ENCODE measurements at regions not wholly inside any gene's neighbourhood (a gene's known extent, or its start where the extent isn't known, plus 50 kb on each side); places are given as distances from the start of the nearest gene placed in this dataset.

- Histone ChIP-seq H3K4me2 (ENCODE audit: extremely low read depth, insufficient read depth, low read length) (no peak overlapping the region), H3K4me1 (ENCODE audit: control insufficient read depth, extremely low read depth, insufficient read depth, low read length) (no peaks in the 10 kb centered on the region), H3K79me2 (ENCODE audit: control insufficient read depth, insufficient read depth, low read length) (no peaks in the 10 kb centered on the region), H3K4me3 (replicated peaks in 1 of 4; ENCODE audit: control extremely low read depth in 1 of 4, insufficient read depth in 1 of 4, low read depth in 3 of 4, low read length in 4 of 4) (no peak overlapping the region), H3K9ac (ENCODE audit: insufficient read depth, low read length) (no peak overlapping the region), H3K9me3 (ENCODE audit: control insufficient read depth, insufficient read depth, low read depth, low read length) (no peaks in the 10 kb centered on the region), H3K27ac (ENCODE audit: insufficient read depth, low read length) (no peak overlapping the region), H2AFZ (ENCODE audit: low read length) (no peak overlapping the region), H3K36me3 (ENCODE audit: control insufficient read depth, insufficient read depth, low read length) (no peaks in the 10 kb centered on the region), H3K27me3 (ENCODE audit: control insufficient read depth, insufficient read depth, low read length) (no peaks in the 10 kb centered on the region), H4K20me1 (ENCODE audit: control insufficient read depth, extremely low read depth, insufficient read depth, low read length) (no peaks in the 10 kb centered on the region)
- DNase-seq (ENCODE audit: low read depth in 2 of 2): no peak
- TF ChIP-seq EZH2 (IDR thresholded peaks at IDR 0.05; ENCODE audit: low read length, missing control alignments) (no peak), CTCF (conservative IDR thresholded peaks at IDR 0.05 in 1 of 2, IDR thresholded peaks at IDR 0.05 in 1 of 2; ENCODE audit: low read depth in 1 of 2, low read length in 2 of 2) (no peak)
These were observed 233.4 kb upstream of the SMIM21 start for GRCh38 chr18:75660932-75661331.

- no peaks in the 10 kb centered on the region for H3K79me2 ChIP-seq (ENCODE audit: control insufficient read depth, insufficient read depth, low read length)
- no peak overlapping the region for H3K4me2 ChIP-seq (ENCODE audit: extremely low read depth, insufficient read depth, low read length)
- H3K27me3 ChIP-seq (ENCODE audit: control insufficient read depth, insufficient read depth, low read length): no peaks in the 10 kb centered on the region
- no peak overlapping the region for H2AFZ ChIP-seq (ENCODE audit: low read length)
- H3K36me3 ChIP-seq (ENCODE audit: control insufficient read depth, insufficient read depth, low read length): no peaks in the 10 kb centered on the region
- no peak overlapping the region for H3K27ac ChIP-seq (ENCODE audit: insufficient read depth, low read length)
- H3K4me3 ChIP-seq (replicated peaks in 1 of 4; ENCODE audit: control extremely low read depth in 1 of 4, insufficient read depth in 1 of 4, low read depth in 3 of 4, low read length in 4 of 4): no peak overlapping the region
- TF ChIP-seq CTCF (conservative IDR thresholded peaks at IDR 0.05 in 1 of 2, IDR thresholded peaks at IDR 0.05 in 1 of 2; ENCODE audit: low read depth in 1 of 2, low read length in 2 of 2) (no peak), EZH2 (IDR thresholded peaks at IDR 0.05; ENCODE audit: low read length, missing control alignments) (no peak)
- H3K9ac ChIP-seq (ENCODE audit: insufficient read depth, low read length): no peak overlapping the region
- no peaks in the 10 kb centered on the region for H3K9me3 ChIP-seq (ENCODE audit: control insufficient read depth, insufficient read depth, low read depth, low read length)
- H3K4me1 ChIP-seq (ENCODE audit: control insufficient read depth, extremely low read depth, insufficient read depth, low read length): no peaks in the 10 kb centered on the region
- no peak for DNase-seq (ENCODE audit: low read depth in 2 of 2)
- no peaks in the 10 kb centered on the region for H4K20me1 ChIP-seq (ENCODE audit: control insufficient read depth, extremely low read depth, insufficient read depth, low read length)
These were observed 232.1 kb upstream of the SMIM21 start for GRCh38 chr18:75659535-75660023.

GRCh38 chr18:75658330-75658729 is 230.8 kb upstream of the SMIM21 start:
- no peak overlapping the region for H3K27ac ChIP-seq (ENCODE audit: insufficient read depth, low read length)
- no peak for TF ChIP-seq CTCF (conservative IDR thresholded peaks at IDR 0.05 in 1 of 2, IDR thresholded peaks at IDR 0.05 in 1 of 2; ENCODE audit: low read depth in 1 of 2, low read length in 2 of 2)
- no peak for TF ChIP-seq EZH2 (IDR thresholded peaks at IDR 0.05; ENCODE audit: low read length, missing control alignments)
- no peaks in the 10 kb centered on the region for H3K27me3 ChIP-seq (ENCODE audit: control insufficient read depth, insufficient read depth, low read length)
- H3K4me3 ChIP-seq (replicated peaks in 1 of 4; ENCODE audit: control extremely low read depth in 1 of 4, insufficient read depth in 1 of 4, low read depth in 3 of 4, low read length in 4 of 4): no peak overlapping the region
- H3K9ac ChIP-seq (ENCODE audit: insufficient read depth, low read length): no peak overlapping the region
- no peak for DNase-seq (ENCODE audit: low read depth in 2 of 2)
- H2AFZ ChIP-seq (ENCODE audit: low read length): no peak overlapping the region
- H3K9me3 ChIP-seq (ENCODE audit: control insufficient read depth, insufficient read depth, low read depth, low read length): no peaks in the 10 kb centered on the region
- H4K20me1 ChIP-seq (ENCODE audit: control insufficient read depth, extremely low read depth, insufficient read depth, low read length): no peaks in the 10 kb centered on the region
- no peak overlapping the region for H3K4me2 ChIP-seq (ENCODE audit: extremely low read depth, insufficient read depth, low read length)
- H3K4me1 ChIP-seq (ENCODE audit: control insufficient read depth, extremely low read depth, insufficient read depth, low read length): no peaks in the 10 kb centered on the region
- H3K36me3 ChIP-seq (ENCODE audit: control insufficient read depth, insufficient read depth, low read length): no peaks in the 10 kb centered on the region
- no peaks in the 10 kb centered on the region for H3K79me2 ChIP-seq (ENCODE audit: control insufficient read depth, insufficient read depth, low read length)

Data from fibroblast of lung (primary cell).